H4 (cell line): ENCODE measurements at regions not wholly inside any gene's neighbourhood (a gene's known extent, or its start where the extent isn't known, plus 50 kb on each side); places are given as distances from the start of the nearest gene placed in this dataset.

Source experiments
- DNase-seq: peaks from one replicate; pipeline ENCODE4 v3.0.0-alpha.2; 2015; ENCODE audit warnings: low spot score

- no peak for DNase-seq
Measured at GRCh38 chr14:25150401-25150800, 100.5 kb upstream of the STXBP6 start.

- DNase-seq = no peak
Measured at GRCh38 chr14:25140411-25140810, 90.5 kb upstream of the STXBP6 start.

- no peak for DNase-seq
Measured at GRCh38 chr14:25136811-25137210, 86.9 kb upstream of the STXBP6 start.

GRCh38 chr14:25134184-25134583 lies 84.2 kb upstream of the STXBP6 start:
- no peak for DNase-seq

GRCh38 chr14:25132732-25133422 lies 82.9 kb upstream of the STXBP6 start:
- DNase-seq = peak; percentile 67

GRCh38 chr14:25132094-25132493 lies 82.1 kb upstream of the STXBP6 start:
- DNase-seq = no peak

GRCh38 chr14:25122843-25123242 lies 72.9 kb upstream of the STXBP6 start:
- no peak for DNase-seq

GRCh38 chr14:25122211-25122610 lies 72.3 kb upstream of the STXBP6 start:
- no peak for DNase-seq

- DNase-seq = peak; percentile 78
Measured at GRCh38 chr14:25121337-25122129, 71.6 kb upstream of the STXBP6 start.

- no peak for DNase-seq
Measured at GRCh38 chr14:25120261-25120660, 70.3 kb upstream of the STXBP6 start.

- no peak for DNase-seq
Measured at GRCh38 chr14:25118671-25119070, 68.7 kb upstream of the STXBP6 start.

- DNase-seq = no peak
Measured at GRCh38 chr14:25117342-25117741, 67.4 kb upstream of the STXBP6 start.

GRCh38 chr14:25116607-25117006 lies 66.7 kb upstream of the STXBP6 start:
- DNase-seq = no peak

- no peak for DNase-seq
Measured at GRCh38 chr14:25113394-25113793, 63.4 kb upstream of the STXBP6 start.

GRCh38 chr14:25111061-25111601 lies 61.2 kb upstream of the STXBP6 start:
- peak; percentile 89 for DNase-seq

GRCh38 chr14:25110106-25110505 lies 60.2 kb upstream of the STXBP6 start:
- DNase-seq = no peak

- DNase-seq = no peak
Measured at GRCh38 chr14:25108959-25109358, 59.0 kb upstream of the STXBP6 start.

GRCh38 chr14:25108291-25108690 lies 58.3 kb upstream of the STXBP6 start:
- no peak for DNase-seq

- no peak for DNase-seq
Measured at GRCh38 chr14:25103820-25104219, 53.9 kb upstream of the STXBP6 start.

GRCh38 chr14:25103271-25103670 lies 53.3 kb upstream of the STXBP6 start:
- no peak for DNase-seq

- DNase-seq = no peak
Measured at GRCh38 chr14:25102788-25103187, 52.8 kb upstream of the STXBP6 start.

GRCh38 chr14:25101276-25101675 lies 51.3 kb upstream of the STXBP6 start:
- no peak for DNase-seq
